NCI-H2107 treated with DMSO at 0.1 percent for 48 hours (cell line): ENCODE measurements at regions not wholly inside any gene's neighbourhood (a gene's known extent, or its start where the extent isn't known, plus 50 kb on each side); places are given as distances from the start of the nearest gene placed in this dataset.
A peak's percentile ranks its signal among the peaks of the same experiment; 100 is the strongest.

ENCODE experiments used
- DNase-seq: peaks from one replicate; lab custom pipeline; 2025; ENCODE audit not compliant: unreplicated experiment; lab: John Stamatoyannopoulos, UW

GRCh38 chr15:69624155-69624520 lies 171.5 kb downstream of the RPLP1 start:
- DNase-seq: no peak

- DNase-seq: no peak
These were observed 172.2 kb downstream of the RPLP1 start for GRCh38 chr15:69624816-69625215.

- DNase-seq: no peak
These were observed 172.7 kb downstream of the RPLP1 start for GRCh38 chr15:69625328-69625727.

DNA sequence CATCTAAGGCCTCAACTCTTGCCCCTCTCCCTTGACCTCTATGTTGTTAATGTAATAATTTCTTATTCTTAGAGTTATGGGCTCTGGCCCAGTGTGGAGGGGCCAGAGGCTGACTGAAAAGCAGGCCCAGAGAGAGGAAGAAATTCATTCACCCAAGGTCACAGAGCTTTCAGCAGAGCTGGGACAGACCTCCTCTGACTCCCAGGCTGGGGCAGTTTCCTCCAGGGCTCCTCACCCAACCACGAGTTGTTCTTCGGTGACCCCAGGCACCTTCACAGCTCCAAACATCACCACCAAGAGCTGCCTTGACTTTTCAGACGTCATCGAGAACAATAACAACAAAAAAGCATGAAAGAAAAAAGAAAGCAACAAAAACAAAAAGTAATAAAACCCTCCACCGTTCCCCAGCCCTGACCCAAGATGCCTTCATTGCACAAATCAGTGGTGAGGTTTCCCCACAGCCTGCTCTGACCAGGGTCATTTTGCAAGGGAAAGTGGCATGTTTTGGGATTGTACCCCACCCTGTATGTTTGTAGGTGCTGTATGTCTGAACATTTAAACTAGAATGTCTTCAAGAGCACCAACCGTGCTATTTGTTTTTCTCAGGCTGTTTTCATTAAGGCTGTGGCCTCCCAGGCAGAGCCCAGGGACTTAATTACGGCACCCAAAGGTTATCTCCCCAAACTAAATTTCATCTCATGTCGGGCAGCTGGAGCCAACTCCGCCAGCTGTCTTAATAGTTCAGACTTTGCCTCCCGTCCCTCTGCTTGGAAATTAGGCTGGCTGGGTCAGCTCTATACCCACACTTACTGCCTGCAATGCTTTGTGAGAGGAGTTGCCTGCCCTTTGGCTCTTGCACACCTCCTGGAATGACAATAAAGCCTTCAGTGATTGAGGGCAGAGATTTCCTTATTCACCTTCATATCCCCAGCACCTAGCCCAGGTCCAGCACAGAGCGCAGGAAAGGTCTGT lies 173.8 kb downstream of the RPLP1 start:
- no peak for DNase-seq

DNA sequence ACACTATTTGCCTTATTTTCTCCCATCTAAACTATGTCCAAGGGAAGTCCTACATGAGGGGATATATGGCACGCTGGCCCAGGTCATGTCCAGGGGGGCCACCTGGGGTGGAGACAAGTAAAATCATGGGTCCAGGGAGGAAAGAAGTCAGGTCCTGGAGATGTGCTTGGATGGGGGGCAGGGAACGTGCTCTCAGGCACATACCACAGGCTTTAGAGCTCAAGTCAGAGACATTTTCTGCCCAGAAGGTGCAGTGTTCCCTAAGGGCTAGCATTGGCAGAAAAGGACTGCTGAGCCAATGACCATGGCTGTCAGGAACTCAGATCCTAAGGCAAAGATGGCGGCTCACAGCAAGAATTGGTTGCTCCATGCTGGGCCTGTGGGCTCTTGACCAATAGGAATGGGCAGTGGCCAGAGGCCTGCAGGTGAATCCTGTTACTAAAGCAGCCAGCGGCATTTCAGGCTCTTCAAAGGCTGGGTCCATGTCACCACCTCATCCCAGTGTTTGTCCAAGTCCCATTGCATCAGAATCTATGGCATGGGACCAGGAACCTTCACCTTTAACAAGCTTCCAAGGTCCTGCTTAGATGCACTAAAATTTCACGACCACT lies 175.0 kb downstream of the RPLP1 start:
- no peak for DNase-seq

GRCh38 chr15:69628256-69629093 lies 175.9 kb downstream of the RPLP1 start:
- DNase-seq: peak; percentile 24

GRCh38 chr15:69629631-69630161 lies 177.1 kb downstream of the RPLP1 start:
- no peak for DNase-seq

GRCh38 chr15:69631005-69631404 lies 178.4 kb downstream of the RPLP1 start:
- DNase-seq: no peak

DNA sequence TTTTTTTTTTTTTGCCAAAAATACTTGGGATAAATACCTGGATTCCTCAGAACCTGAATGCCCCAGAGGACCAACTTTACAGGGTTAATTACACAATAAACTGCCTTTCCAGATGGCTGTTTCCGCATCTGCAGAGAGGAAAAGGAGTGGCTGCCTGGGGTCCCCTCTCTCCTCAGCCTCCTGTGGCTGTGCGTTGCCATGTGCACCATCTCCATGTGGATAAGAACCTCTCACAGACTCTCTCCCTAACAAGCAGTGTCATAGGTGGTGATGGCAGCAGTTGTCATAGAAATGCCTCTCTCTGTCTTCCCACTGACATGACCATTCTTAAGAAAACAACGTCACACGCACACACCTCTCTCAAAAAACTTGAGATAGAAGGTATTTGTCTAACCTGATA lies 179.4 kb downstream of the RPLP1 start:
- no peak for DNase-seq

- DNase-seq: no peak
These were observed 182.2 kb downstream of the RPLP1 start for GRCh38 chr15:69634860-69635259.

DNA sequence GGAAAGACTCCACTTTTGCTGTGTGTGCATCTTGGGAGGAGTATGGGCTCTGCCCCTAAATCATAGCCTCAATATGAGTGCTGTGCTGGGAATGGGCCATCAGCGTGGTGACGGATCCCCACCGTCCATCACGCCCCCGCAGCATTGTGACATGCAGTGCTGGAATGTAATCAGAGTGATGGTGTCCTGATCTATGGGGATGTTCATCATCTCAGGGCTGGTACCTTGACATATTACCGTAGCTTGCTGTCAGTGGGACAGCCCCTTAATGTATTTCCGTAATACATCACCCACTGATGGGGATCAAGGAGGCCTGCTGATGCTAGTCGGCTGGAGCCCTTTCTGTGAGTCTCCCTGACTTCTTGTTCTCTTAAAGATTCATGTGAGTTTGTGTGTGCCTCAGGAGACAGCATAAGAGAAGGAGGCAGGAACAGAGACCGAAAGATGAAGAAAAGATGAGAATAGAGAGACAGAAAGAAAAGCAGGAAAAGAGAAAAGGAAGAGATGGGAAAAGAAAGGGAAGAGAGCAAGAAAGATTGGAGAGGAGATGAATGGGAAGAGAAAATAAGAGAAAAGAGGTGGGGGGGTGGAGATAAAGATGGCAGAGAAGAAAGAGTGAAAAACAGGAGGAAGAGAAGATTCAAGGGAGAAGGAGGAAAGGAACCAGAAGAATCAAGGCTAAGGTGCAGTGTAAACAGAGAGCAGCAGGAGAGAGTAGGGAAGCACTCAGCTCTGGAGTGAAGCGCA lies 183.7 kb downstream of the RPLP1 start:
- DNase-seq: no peak

DNA sequence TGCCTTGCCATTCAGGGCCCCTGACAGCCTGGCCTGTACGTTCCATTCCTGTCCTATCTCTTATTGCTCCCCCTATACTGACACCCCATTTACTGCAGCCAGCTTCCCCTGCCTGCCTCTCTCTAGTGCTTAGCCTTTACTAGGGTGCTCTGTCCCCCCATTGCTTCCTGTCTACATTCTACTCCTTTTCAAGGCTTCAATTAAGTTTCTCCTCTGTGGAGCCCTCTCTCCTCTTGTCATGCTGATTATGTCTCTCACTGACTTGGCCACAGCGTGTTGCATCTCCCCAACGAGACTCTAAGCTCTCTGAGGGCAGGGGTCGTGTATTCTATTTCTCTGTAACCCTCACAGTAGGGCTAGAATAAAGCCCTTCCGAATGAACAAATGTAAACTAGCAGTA lies 185.2 kb downstream of the RPLP1 start:
- no peak for DNase-seq

- no peak for DNase-seq
These were observed 190.9 kb downstream of the RPLP1 start for GRCh38 chr15:69643476-69643875.

DNA sequence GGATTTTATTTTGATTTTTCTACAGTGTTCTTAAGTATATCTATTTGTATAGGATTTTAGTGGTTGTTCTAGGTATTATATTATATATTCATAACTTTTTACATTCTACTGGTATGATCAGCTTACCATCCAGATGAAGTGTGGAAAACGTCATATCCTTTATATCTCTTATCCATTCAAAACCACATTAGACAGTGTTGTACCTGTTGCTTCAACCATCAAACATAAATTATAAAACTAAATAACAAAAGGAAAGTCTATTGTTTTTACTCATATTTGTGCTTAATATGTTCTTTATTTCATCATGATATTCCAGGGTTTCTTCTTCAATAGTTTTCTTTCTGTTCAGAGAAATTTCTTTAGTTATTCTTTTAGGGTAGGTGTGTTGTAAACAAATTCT lies 191.4 kb downstream of the RPLP1 start:
- no peak for DNase-seq

GRCh38 chr15:69644876-69645275 lies 192.3 kb downstream of the RPLP1 start:
- no peak for DNase-seq

DNA sequence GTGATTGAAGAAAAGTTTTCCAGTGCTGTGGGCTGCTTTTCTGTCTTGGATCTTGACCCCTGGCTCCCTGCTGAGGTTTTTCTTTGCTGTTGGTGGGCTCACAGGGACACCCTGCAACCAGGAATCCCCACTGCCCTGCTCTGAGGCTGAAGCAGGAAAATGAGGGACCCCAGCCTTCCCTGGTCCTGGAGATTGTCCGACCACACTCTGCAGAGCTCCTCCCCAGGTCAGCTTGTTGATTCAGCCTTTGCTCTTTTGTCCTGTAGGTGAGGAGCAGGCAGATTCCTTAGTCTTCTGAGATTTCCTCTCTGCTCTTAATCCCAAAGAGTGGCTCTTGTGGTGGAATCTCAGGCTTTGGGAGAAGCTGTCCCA lies 194.5 kb downstream of the RPLP1 start:
- DNase-seq: no peak

- DNase-seq: peak; percentile 15
These were observed 195.6 kb downstream of the RPLP1 start for GRCh38 chr15:69648212-69648611.

DNA sequence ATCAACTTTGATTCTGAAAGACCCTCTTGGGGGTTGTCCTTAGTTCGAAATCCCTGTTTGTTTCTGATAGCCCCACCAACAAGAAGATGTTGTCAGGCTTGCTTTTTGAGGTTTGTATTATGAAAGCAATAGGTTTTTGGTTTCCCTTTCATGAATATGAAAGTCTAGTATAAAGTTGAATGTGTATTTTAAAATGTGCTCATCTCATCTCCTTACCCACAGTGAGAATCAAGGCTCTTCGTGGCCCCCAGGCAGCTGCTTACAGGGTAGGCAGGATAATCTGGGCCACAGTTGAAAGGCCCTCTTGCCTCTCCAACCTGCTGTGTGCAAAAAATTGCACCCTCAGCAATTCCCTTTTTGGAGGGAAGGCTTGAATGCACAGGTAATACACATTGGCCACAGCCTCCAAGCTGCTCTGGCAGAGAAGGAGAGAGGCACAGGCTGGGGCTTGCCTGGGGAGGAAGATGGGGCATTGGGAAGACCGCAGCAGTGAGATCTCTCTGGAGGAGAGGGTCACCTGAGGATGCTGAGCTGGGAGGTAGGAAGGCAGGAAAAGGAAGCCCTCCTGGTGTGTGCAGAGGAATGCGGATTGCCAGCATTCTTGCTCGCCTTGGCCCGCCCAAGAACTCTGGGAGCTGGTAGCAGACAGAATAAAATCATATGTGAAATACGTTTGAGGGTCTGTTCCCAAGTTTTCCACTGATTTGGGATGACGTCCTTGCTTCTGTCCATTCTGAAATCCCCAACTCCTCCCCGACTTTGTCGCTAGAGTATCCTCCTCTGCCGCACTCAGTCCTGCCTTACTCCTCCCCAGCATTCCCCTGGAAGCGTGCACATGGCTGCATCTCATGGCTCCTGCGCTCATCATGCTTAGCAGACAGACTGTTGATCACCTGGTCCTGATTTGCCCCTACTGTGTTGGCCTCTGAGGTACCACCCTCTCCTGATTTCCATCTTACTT lies 196.4 kb downstream of the RPLP1 start:
- no peak for DNase-seq

GRCh38 chr15:69652293-69652692 lies 199.7 kb downstream of the RPLP1 start:
- no peak for DNase-seq
